GM18517 (cell line): ENCODE measurements at regions not wholly inside any gene's neighbourhood (a gene's known extent, or its start where the extent isn't known, plus 50 kb on each side); places are given as distances from the start of the nearest gene placed in this dataset.

Experiments used
- ATAC-seq: cut with Tn5 transposase; IDR thresholded peaks from one replicate; pipeline ENCODE4 v1.9.1; 2021; ENCODE audit warnings: mild to moderate bottlenecking, moderate library complexity; ENCODE audit not compliant: unreplicated experiment

GRCh38 chr14:65928995-65929394 lies 516.5 kb downstream of the FUT8 start:
- ATAC-seq: no peak

DNA sequence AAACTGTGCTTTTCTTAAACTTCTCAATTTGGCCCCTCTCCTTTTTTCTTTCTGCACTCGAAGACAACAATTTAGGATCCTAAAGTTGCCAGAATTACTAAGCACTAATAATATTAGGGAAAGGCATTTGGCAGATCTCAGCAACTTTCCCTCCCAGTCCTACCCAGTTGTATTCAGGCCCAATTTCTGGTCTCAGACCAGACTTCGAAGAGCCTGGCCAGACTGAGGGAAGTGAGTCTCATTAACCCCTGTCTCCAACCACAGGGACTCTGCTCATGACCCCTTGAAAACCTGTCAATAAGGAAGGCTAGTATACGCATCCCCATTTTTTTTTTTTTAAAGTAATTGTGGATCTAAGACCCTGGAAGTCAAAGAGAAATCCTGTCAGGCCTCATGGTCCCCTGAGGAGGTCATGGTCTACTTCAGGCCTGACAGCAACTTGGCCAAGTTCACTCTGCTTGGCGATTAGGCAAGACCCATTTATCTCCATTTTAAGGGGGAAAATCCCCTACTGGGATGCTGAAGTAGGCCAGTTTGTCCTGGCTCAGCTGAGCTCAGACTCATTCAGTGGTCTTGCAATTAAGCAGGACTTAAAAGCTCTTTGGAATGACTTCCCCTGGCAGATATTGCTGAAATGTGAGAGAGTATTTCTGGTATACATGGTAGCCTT lies 521.0 kb downstream of the FUT8 start:
- no peak for ATAC-seq

GRCh38 chr14:65934070-65934435 lies 521.5 kb downstream of the FUT8 start:
- no peak for ATAC-seq

DNA sequence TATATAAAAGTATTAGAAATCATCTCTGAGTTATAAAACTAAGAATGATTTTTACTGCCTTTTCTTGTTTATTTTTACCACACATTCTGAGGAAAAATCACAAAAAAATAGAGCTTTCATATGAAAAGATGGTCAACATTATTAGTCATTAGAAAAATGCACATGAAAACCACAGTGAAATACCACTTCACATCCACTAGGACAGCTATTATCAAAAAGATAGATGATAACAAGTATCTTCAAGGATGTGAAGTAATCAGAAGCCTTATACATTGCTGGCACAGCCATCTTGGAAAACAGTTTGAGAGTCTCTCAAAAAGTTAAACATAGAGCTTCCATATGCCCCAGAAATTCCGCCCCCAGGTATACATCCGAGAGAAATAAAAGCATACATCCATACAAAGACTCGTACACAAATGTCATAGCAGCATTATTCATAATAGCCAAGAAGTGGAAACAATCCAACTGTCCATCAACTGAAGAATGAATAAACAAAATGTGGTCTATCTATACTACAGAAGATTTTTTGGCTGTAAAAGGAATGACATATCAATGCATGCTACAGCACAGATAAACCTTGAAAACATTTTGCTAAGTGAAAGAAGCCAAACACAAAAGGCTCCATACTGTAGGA lies 523.9 kb downstream of the FUT8 start:
- no peak for ATAC-seq

DNA sequence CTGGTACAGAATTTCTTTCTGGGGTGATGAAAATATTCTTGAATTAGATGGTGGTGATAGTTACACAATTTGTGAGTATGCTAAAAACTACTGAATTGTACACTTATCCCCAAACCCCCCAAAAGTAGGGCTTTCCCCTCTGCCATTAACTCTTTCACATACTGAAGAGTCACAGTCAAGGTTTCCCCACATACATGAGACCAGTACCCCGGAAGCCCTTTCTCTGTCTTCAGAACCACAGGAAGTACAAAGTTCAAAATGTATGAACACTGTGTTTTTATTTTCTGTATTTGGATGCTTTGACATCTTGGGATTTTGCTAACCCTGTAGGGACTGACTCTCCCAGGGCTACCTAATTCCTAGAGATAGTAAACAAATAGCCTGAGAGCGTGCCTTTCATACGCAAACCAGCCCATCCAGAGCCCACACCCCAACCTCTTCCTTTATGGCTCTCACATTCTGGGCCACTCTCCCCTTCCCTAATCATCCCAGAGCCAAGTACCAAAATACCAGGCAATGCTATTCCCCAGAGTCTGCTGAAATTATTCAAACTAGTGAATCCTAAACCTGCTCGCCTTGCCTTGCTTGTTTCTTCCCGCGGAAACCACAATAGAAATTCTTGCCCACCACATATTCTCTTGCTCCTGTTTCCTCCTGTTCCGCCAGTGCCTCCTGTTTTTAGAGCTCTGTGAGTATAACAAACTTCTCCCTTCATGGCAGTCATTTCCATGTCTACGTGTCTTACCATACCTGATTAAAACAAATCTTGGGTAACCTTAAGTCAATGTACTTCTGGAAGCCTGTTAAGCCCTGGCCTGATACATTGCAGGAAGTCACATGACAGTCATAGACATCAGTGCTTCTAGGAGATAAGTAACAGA lies 524.8 kb downstream of the FUT8 start:
- no peak for ATAC-seq

GRCh38 chr14:65937960-65938316 lies 525.4 kb downstream of the FUT8 start:
- ATAC-seq: no peak

DNA sequence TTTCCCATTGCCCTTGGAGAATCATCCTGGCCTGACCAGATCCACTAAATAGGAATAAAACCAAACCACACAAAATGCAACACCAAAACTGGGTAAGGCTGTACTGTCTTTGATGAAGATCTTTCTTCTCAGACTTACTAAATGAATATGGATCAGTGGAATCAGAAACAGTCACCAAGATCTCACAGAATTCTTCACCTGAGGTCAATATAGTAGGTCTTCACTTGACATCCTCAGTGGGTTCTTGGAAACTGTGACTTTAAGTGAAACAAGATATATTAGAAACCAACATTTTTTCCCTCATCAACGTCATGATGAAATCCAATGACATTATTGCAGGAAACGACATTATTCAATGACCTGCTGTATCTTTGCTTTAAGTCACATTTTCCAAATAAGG lies 526.2 kb downstream of the FUT8 start:
- ATAC-seq: no peak

- no peak for ATAC-seq
Observed at GRCh38 chr14:65939184-65939583, 526.7 kb downstream of the FUT8 start.

- ATAC-seq: no peak
Observed at GRCh38 chr14:65940056-65940735, 527.7 kb downstream of the FUT8 start.

DNA sequence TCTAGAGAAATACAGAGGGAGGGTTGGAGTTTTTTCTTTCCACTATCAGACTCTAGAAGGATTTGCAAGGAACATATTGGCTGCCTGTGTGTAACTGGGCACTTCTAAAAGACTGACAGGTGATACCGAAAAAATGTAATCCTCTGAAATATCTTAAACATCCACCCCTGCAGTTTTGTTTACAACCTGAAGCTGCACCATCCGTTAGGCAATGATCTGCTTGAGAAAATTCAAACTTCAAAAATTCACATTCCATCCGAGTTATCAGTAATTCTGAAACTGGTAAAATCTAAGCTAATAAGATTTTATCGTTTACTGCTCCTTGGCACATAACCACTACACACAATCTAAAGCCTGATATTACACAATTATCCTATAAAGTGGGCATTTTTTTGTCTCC lies 528.6 kb downstream of the FUT8 start:
- no peak for ATAC-seq

DNA sequence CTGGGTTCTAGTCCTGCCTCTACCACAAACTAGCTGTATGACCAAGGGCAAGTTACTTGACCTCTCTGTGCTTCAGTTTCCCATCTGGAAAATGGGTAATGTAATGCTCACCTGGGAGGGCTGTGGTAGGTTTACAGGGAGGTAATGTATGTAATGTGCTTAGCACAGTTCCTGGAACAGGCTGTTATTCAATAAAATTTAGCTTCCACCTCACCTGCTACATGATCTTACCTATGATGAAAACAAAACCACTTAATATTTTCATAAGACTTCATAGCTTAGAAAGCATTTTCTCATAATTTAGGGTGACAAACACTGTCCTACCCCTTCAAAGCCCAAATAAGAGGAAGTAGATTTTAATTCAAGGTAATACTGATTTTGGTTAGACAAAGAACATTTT lies 530.6 kb downstream of the FUT8 start:
- no peak for ATAC-seq

GRCh38 chr14:65943916-65944410 lies 531.4 kb downstream of the FUT8 start:
- ATAC-seq: no peak

GRCh38 chr14:65945327-65945726 lies 532.8 kb downstream of the FUT8 start:
- no peak for ATAC-seq

DNA sequence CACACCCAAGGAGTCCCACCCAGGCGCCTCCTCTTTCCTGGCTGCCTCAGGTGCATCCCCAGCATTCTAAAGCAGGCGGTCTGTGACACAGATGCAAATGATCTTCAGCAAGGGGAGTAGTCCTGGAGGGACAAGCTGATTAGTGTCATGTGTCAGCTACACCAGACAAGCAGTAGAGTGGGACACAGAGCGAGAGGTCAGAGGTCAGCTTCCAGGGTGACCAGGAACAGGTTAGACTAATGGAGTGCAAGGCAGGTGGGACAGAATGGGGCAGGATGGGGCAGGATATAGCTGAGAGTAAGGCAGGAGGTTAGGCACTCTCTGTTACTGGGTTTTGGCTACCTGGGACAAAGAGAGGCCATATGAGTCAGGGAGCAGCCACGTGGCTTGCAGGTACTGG lies 534.0 kb downstream of the FUT8 start:
- no peak for ATAC-seq

GRCh38 chr14:65948302-65948701 lies 535.8 kb downstream of the FUT8 start:
- no peak for ATAC-seq

DNA sequence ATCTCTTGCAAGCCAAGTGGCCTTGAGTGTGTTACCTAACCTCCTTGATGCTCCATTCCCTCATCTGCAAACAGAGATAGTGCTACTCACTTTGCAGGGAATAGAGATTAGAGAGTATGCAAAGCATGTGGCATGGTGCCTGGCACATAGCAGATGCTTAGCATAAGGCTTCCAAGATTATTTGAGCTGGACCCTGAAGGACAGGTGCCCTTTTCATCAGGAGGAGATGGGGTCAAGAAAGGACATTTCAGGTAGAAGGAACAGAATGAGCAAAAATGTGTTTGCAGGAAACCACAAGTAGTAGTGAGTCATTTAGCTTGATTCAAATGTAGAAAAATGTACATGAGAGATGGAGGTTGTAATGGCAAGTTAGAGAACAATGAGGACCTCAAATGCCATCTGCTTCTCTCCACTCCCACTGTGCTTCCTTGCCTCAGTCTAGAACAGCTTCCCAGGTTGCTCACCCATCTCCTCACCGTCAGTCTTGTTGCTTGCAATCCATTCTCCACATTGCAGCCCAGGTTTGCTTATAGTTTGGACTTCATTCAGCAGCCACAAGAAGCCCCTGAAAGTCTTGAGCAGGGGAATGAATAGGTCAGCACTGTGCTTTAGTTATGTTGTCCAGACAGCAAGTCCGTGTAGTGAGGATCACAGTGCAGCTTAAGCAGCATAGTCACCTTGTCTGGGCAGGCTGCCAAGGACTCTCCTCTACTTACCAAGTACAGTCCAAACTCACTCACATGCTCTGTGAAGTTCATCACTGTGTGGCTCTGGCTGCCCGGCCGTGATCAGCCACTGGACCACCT lies 536.3 kb upstream of the CCDC196 start:
- ATAC-seq: peak; percentile 57

DNA sequence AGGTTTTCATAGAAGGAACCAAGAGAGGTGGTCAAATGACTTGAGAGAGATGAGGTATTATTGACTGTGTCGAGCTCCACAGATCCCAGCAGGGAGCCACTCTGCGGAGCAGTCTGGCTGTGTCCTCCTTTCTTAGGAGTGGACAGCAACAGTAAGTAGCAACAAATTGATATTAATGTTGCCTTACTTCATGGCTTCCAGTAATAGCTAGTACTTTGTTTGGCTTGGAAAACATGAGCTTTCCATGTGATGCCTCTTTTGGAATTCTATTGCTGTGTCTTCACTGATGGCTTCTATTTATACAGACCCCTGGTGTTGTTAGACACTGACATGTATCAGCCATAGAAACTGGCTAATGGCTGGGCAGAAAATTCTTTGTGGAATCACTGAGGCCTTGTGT lies 531.2 kb upstream of the CCDC196 start:
- ATAC-seq: no peak

DNA sequence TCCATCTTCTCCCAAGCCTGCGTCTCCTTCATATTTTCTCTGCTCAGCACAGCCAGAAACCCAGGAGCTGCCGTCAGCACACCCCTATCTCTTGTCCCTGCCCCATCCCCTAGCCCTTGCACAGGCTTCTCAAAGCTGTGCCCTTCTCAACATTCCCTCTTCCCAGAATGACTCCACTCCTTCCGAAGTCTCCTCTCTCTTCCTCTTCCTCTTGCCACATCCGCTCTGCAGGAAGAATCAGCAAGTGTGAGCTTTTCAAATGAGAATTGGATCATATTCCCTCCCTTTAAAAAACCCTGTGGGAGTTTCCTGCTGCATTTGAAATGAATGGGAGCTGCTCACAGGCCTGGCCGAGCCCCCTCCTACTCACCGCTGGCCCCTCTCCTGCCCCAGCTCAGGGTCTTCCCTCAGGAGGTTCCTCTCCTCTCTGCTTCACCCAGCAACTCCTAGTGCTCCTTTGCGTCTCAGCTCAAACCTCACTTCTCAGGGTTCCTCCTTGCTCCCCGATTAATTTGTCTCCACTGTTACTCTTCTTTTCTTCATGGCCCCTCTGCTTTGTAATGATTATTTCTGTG lies 528.5 kb upstream of the CCDC196 start:
- ATAC-seq: no peak

DNA sequence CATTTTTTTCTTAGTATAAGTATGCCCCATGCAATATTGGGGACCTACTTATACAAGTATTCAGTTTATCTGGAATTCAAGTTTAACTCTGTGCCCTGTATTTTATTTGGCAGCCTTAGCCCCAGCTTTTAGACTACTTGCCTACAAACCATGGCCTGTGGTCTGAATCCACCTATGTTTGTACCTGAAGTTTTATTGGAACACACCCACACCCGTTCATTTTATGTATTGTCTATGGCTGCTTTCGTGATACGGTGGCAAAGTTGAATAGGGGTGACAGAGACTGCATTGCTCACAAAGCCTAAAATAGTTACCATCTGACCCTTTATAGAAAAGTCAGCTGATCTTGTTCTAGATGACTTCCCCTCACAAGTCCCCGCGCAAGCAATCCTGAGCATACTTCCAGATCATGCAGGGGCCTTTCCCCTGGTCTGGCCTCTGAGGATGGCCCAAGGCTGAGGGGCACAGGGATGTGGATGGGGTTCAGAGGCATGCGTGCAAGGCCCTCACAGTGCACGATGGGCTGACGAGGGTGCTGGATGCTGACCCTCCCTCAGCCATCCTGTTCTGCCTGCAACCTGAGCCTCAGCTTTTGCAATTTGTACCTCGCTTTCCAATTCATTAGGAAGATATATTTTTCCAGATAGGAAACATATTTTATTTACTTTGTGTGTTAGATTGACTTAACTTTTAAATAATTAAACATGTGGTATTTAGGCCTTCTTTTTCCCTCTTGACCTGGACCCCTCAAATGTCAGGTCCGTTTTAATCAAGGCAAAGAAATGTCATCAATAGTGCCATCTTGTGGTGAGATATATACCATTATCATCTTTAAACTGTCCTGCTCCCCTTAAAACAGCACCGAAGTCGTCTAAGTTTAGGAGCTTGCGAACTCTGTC lies 527.3 kb upstream of the CCDC196 start:
- ATAC-seq: peak; percentile 40
